ENCODE measurements at regions not wholly inside any gene's neighbourhood (a gene's known extent, or its start where the extent isn't known, plus 50 kb on each side); places are given as distances from the start of the nearest gene placed in this dataset.
"Not testable (repeated sequence)": the region's sequence is repeated elsewhere in the genome, so short reads cannot be mapped to it uniquely, and the experiment has no call there.

DNA sequence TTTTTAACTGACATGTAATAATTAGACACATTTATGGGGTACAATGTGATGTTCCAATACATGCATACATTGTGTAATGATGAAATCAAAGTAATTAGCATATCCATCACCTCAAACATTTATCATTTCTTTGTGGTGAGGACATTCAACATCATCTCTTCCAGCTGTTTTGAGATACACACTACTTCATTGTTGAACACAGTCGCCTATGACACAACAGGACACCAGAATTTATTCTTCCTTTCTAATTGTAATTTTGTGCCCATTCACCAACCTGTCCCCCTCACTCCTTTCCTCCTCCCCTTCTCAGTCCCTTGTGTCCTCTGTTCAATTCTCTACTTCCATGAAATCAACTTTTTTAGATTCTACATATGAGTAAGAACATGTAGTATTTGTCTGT is 113.4 kb upstream of the CBLB start:
- no peak for DNase-seq

DNA sequence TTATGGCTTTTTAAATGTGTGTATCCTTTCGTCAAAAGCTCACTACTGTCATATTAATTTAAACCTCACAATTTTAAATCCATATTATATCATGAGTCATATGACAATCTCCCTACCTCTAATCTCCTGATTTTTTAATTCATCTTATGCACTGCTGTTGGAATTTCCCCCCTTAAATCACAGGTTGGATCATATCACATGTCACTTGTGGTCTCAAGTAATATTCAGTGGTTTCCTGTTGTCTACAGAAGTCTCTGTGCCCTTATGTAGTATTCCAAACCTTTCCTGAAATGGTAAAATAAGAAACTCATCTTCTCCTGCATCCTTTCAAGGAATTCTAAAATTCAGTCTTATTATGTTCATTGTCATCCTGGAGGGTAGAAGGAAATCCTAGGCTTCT is 116.0 kb upstream of the CBLB start:
- DNase-seq = no peak

DNA sequence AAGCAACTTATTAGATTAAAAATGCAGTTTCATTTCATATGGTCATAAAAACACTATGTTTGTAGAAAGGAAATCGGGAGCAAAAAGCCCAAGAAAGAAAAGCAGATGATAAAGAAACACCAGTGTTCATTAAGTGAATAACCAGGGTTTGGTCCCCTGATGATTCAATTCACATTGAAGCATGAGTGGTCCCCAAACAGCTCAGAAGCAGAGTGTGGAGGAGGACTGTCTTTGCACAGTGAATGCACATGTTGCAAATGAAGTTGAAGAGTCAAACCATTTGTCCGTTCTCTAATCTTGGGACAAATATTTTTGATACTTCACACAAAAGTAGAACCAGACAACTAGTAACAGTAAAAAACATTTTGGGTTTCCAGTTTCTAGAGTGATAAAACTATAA is 117.5 kb upstream of the CBLB start:
- DNase-seq = not testable (repeated sequence)

DNA sequence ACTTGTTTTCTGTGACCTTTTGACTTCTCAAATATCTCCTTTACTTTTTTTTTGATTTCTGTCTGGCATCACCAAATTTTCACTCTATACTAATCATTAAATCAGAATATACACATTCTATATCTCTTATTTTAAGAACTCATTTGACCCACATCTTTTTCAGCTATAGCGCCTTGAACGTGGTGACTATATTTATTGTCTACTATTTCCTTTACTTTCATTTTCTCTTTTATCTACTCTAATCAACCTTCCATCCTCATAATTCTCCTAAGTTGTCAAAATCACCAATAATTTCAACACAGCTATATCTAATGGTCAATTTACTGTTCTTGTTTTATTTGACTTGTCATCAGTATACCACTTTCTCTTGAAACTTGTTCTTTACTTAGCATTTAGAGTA is 119.0 kb upstream of the CBLB start:
- DNase-seq = no peak

DNA sequence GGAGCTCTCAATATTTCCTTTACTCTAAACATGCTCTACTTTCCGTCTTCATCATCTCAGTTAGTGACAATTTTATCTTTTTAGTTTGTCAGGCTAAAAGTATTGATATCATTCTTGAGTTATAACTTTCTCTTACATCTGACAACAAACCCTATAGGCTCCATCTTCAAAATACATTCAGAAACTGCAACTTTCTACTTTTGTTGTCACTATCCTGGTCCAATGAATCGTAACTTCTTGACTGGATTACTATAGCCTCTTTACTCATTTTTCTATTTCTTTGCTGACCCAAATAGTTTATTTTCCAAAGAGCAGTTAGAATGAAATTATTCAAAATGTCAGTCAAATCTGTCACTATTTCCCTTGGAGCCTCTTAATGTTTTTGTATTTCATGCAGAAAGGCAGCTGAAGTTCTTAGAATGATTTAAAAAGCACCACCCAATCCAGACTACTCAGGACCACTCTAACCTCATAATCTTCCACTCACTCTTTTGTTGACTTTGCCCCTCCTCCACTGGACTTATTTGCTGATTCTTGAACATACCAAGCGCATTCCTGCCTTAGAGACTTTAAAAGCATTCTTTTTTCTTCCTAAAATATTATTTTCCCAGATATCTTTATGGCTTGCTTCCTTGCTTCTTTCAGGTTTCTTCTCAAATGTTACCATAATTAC is 119.9 kb upstream of the CBLB start:
- DNase-seq = no peak

DNA sequence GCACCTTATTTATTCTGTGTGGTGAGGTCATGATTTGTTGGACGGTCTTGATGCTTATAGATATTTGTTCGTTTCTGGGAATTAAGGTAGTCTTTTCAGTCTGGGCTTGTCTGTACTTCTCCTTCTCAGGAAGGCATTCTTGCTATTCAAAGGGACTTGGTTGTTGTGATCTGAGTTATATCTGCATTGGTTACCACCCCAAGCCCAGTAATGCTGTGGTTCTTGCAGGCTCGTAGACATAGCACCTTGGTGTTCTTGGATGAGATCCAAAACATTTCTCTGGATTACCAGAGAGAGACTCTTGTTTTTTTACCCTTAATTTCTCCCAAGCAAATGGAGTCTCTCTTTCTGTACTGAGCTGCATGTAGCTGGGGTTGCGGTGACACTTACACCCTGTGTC is 128.0 kb upstream of the CBLB start:
- no peak for DNase-seq

DNA sequence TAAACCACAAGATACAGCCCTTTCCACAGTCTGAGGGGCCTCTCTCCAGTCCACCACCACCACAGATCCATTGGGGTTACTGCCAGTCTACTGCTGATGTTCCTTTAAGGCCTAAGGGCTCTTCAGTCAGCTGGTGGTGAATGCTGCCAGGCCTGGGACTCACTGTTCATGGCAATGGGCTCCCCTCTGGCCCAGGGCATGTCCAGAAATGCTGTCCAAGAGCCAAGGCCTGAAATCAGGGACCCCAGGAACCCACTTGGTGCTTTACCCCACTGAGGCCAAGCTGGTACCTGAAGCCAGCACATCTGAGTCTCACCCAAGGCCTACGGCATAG is 128.6 kb upstream of the CBLB start:
- DNase-seq = no peak

DNA sequence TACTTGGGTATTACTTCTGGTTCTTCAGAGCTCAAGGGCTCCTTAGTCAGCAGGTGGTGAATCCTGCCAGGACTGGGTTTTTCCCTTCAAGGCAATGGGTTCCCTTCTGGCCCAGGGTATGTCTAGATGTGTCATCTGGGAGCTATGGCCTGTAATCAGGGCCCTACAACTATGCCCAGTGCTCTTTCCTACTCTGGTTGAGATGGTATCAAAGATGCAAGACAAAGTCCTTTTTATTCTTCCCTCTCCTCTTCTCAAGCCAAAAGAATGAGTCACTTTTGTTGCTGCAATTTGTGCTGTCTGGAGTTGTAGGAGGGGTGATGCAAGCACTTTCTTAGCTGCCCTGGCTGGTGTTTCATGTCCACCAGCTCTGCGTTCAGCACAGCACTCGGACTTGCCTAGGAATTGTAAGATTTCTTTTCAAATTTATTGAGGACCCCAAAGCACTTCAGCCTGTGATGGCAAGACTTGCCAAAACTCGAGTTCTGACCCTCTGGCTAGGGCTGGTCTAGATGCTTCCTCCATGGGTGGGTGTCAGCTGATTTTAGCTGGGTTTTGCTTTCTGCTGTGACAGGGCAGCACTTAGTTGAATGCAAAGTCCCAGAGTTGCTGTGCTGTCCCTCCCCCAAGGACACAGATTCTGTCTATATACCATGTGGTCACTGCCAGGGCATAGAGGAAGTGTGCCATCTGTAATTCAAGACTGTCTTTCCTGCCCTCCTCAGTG is 129.2 kb upstream of the CBLB start:
- no peak for DNase-seq

DNA sequence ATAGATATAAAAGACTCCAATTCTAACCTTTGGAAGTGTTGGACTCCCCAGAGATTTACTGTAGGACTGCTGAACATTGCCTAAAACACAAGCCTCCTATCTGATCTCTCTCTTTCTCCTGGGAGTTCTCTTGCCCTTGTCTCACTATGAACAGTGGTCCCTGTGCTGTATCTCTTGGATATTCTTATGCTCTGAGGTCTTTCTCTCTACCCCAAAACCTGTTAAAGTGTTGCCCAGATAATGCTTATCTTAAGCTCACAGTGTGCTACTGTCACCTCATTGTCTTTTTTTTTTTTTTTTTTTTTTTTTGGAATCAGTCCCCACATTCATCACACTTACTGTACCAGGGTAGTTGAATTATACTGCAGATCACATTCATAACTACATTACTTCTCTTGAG is 131.0 kb upstream of the CBLB start:
- no peak for DNase-seq

DNA sequence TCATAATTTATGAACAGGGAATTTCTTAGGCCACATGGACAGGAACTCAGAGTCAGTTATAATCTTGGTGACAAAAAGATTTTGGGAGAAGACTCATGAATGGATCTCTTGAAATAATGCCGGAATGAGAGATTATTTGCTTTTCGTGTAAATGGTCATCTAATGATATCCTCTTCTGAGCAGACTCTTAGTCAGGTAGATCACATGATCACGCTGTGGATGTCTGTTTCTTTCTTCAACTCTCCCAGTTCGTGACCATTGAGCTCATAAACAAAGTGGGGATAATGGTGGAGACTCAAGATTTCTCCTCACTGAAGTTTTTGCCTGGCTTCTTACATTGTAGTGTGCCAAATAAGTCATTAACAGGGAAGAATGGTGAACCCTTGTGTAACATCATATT is 133.1 kb upstream of the CBLB start:
- no peak for DNase-seq

DNA sequence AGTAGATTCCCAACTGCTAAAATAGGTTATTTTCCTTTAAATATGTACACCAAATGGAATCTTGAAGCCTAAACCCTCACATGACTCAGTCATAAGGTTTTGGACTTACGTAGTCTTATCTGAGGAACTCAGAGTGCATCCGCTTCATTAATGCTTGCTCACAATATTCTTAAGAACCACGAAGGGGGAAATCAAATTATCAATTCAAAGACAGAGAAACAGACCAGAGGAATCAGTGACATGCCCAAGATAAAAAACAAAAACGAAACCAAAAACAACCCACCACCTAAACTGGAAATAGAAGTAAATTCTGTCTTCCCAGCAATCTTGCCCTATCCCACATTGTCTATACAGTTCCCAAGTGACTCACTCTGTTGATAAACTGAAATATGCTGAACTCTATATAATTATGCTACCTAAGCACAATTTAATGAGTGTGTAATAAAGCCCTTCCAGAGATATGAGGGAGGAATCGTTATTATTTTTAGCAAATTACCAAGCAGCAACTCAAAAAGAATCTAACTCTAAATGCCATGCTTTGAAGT is 135.4 kb upstream of the CBLB start:
- DNase-seq = no peak

DNA sequence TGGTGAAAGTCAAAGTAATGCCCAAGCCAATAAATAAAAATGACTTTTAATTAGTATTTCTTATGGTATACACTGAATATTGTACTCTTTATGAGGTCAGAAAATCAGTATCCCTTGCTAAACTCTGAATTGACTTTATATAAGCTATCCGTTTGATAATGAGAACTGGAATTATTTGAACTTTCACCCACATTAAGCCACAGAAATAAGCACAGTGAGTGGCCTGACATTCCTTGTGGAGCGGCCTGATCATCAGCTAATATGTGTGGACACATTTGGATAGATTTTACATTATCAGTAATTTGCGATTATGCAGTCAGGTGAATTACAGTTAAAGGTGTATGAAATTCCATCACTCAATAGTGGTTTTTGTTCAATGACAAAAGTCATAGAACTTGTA is 136.0 kb upstream of the CBLB start:
- no peak for DNase-seq

DNA sequence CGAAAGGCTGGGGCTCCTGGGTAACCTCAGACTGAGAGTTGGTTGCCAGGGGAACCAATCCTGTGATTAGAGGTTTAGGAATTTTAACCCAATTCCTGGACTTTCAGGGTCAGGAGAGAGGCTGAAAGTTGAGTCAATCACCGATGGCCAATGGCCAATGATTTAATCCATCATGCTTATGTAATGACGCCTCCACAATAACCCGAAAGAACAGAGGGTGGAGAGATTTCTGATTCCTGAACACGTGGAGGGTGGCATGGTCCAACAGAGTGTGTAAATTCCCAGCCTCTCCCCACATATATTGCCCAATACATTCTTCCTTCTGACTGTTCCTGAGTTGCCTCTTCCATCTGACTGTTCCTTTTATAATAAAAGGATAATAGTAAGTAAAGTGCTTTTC is 137.2 kb upstream of the CBLB start:
- no peak for DNase-seq

DNA sequence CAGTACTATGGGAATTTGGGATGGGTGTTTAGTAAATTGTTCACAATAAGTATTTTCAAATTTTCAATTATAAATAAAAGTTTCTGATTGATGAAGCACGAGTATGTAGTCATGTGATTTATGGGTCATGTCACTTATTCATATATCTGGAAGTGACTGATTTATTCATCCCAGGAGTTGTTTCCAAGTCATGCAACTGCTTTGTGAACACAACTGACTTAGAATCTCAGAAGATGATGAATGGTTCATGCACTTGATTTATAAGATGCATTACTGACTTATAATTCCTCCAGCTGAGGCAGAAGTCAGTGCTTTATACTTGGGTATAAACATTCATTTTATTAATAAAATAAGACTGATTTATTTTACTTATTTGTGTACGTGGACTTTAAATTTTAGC is 137.8 kb upstream of the CBLB start:
- DNase-seq = no peak

DNA sequence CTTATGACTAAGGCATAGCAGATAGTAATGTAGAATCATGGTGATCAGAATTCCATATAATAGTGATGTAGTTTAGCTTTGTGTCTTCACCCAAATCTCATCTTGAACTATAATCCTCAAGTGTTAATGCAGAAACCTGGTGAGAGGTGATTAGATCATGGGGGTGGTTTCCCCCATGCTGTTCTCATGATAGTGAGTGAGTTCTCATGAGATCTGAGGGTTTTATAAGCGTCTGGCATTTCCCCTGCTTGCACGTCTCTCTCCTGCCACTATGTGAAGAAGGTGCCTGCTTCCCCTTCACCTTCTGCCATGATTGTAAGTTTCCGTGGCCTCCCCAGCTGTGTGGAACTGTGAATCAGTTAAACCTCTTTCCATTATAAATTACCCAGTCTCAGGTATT is 138.7 kb upstream of the CBLB start:
- DNase-seq = no peak

DNA sequence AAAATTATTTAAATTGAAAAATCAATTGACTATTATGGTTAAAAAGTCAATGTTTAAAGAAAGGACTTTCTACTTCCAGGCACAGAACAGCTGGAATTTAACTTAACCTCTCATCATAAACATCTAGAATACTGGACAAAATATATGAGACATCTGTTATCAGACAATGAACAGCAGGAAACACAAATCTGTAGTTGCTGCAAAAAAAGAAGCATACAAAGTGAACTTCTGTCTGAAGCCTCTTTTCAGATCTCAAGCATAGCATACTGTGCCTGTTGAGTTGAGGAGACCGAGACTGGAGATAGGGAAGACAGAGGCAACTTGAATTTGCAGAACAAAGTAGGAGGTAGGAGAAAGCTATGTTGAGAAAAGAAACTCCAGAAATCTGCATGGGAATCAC is 140.0 kb upstream of the CBLB start:
- DNase-seq = no peak

DNA sequence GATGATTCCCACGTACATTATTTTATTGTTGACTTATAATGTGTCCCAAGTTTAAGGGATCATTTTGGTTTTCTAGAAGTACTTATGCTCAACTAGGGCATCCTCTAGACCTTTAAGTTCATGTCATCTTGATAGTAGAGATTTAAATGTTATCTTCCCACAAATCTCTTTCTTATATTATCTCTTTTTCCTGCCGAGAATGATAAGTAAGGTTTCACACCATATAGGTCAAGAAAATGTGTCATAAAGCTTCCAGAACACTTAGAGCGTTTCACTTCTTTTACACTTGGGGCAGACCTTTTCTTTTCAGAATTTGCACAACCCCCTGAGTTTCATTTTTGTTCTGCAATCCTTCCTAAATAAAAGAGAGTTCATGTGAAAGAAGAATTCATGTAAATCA is 142.0 kb upstream of the CBLB start:
- DNase-seq = no peak

DNA sequence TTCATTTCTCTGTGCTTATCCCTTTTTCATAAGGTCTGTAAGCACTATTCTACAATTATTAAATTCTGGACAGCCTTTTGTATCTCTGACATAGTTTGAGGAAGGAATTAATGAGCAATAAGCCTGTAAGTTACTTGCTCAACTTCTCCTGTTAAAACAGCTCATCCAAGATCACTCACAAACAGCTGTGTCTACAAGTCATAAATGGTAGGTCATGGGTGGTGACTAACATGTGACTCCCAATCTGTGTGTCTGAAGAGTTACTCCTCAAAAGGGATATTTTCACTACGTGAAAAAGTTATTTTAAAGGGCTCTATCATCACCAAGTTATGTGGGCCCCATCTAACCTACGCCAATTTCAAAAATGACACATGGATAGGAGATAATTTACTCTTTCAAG is 145.2 kb upstream of the CBLB start:
- no peak for DNase-seq

DNA sequence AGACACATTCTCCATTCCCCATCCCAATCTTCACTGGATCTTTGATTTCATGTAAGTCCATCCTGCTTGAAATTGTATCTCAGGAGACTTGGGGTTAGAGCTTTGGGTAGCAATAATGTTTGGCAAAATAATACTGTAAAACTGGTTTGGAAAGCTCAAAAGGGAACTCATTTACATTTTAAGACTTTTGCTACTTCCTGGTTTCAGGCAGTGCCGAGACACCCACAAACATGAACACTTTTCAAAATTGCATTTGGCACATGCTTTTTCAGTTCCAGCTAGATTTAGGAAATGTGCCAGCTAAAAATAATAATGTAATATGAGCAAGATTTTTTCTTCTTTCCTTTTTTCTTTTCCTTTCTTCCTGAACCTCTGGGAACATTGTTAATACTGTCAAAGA is 145.7 kb upstream of the CBLB start:
- DNase-seq = no peak

DNA sequence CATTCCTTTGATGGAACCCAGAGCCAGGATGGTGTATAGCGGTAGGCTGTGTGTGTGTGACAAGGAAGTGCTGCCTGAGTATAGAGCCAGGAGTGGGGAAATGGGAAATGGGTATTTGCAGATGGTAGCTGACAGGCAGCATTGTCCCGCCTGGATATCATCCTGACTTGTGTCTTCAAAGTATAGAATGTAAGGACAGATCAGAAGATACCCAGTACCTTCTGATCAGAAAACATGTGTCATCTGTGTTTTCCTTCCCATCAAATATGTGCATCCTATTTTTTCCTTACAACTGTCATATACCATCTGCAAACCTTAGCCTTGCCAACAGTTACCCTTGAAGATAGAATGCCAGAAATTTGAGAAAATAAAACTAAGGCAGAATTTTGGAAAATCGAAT is 146.2 kb upstream of the CBLB start:
- DNase-seq = no peak

DNA sequence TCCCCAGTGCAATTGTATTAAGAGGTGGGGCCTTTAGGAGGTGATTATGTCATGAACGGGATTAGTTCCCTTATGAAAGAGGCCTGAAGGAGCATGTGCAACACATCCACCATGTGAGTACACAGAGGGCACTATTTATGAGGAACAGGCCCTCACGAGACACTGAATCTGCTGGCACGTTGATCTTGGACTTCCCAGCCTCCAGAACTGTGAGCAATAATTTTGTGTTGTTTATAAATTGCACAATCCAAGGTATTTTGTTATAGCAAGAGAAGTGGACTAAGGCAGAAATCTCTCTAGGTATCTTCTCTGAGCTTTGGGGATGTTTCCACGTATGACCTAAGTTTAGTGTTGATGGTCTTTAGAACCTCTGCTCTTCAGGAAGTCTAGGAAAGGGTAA is 149.3 kb upstream of the CBLB start:
- DNase-seq = no peak

DNA sequence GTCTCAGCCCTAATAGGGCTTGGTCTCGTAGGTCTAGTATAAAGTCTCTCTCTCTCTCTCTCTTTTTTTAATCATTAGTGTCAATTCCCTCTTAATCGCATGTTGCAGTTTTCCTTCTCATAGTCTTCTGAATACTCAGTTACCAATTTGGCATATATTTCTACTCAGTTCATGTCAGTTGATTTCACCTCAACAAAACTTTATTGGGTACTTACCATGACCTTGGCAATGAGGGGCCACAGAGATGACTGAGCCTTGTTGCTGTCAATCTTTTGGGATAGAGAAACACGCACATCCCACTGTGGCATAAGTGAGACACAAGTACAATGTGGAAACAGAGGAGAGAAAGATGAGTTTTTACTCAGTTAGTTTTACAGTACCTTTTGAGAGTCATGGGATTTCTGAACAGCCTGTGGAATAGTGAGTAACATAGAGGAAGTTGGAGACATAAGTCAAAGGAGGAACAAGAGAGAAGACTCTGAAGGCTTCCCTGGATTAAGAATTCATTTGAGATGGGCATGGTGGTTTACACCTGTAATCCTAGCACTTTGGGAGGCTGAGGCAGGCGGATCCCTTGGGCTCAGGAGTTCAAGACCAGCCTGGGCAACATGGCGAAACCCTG is 150.2 kb upstream of the CBLB start:
- no peak for DNase-seq

DNA sequence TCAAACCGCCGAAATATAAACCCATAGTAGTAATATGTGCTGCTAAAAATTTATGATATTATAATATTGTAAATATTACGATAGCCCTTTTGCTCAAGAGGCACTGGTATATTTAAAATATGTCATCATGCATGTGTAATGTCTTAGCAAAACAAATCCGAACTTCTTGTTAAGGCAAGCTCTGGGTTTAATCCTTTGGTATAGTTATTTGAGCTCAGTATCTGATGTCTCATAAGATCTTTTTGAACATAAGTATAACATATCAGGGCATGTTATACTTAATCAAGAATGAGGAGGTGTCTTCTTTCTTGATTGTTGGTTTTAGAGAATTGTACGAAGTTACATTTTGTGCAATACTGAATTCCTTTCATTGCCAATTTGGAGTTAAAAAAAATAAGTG is 154.1 kb upstream of the CBLB start:
- no peak for DNase-seq

DNA sequence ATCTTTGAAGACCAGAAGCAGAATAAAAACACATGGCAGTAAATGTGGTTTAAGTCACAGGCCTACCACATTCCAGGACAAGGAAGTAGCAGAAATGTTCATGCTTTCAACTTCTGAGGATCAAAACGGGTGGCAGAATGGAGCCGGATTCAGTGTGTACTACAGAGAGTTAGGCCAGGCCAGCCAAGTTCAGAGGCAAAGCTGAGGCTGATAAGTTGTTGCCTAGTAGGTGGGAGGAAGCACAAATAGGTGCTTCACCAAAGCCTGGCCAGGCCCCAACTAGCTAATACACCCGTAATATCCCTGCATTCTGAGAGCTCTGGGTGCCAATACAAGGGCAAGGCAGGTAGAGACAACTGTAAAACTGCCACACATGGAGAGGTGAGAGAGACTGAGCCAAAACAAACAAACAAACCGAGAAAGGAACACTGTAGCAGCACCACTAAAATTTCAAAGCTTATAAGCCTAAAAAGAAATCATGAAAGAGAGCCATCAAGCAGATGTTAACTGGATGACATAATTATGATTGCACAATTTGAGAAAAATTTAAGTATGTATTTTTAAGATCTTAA is 156.4 kb upstream of the CBLB start:
- DNase-seq = no peak
